ENCODE measurements at regions not wholly inside any gene's neighbourhood (a gene's known extent, or its start where the extent isn't known, plus 50 kb on each side); places are given as distances from the start of the nearest gene placed in this dataset.
"Not testable (repeated sequence)": the region's sequence is repeated elsewhere in the genome, so short reads cannot be mapped to it uniquely, and the experiment has no call there.

DNA sequence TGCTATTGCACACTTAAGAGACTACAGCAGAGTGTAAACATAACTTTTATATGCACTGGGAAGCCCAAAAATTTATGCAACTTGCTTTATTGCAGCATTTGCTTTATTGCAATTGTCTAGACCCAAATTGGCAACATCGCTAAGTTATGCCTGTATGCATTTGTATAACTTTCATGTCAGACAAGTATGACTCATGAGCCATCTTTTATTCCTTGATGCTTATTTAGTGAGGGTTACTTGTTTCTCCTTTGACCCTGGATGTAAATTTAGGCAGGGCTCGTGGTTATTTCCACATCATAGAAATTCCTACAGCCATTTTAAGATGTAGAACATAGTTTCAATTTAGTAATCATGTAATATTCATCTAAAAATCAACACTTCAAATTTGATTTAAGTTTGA is 130.3 kb upstream of the LY86 start:
- CTCF ChIA-PET, result no interaction called here
- Mint-ChIP-seq H3K27ac (no peak overlapping the region), H3K36me3 (no peaks in the 10 kb centered on the region), H3K9me3 (peaks cover 12% of the 10 kb centered on the region), H3K4me3 (no peak overlapping the region), H3K27me3 (ENCODE audit: low read depth) (peaks cover 4% of the 10 kb centered on the region; the same call in 1 of the 2 replicates), H3K4me1 (no peaks in the 10 kb centered on the region)
- DNase-seq (ENCODE audit: low spot score), result no peak
- POLR2A ChIA-PET, result no interaction called here
- no peak for ATAC-seq
- no peak for TF ChIP-seq FOXK1 (CRISPR knock-in tag; IDR thresholded peaks at IDR 0.05)

DNA sequence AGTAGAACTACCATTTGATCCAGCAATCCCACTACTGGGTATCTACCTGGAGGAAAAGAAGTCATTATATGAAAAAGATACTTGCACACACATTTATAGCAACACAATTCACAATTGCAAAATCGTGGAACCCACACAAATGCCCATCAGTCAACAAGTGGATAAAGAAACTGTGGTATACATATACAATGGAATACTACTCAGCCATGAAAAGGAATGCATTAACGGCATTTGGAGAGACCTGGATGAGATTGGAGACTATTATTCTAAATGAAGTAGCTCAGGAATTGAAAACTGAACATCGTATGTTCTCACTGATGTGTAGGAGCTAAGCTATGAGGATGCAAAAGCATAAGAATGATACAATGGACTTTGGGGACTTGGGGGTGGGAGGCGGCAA is 128.6 kb upstream of the LY86 start:
- not testable (repeated sequence) for H3K27me3 Mint-ChIP-seq (ENCODE audit: low read depth); DNase-seq (ENCODE audit: low spot score); H3K36me3 Mint-ChIP-seq; ATAC-seq; H3K4me1 Mint-ChIP-seq; H3K27ac Mint-ChIP-seq; H3K4me3 Mint-ChIP-seq
- CTCF ChIA-PET, result interaction anchor here (0.9 kb wide), 1 partner anchor 87 kb away, joined by 3 read pairs; no protein-coding TSS in a partner anchor
- POLR2A ChIA-PET, result interaction anchor here (0.8 kb wide), 1 partner anchor 1131 kb away, joined by 4 read pairs; no protein-coding TSS in a partner anchor
- H3K9me3 Mint-ChIP-seq, result peaks cover 18% of the 10 kb centered on the region

DNA sequence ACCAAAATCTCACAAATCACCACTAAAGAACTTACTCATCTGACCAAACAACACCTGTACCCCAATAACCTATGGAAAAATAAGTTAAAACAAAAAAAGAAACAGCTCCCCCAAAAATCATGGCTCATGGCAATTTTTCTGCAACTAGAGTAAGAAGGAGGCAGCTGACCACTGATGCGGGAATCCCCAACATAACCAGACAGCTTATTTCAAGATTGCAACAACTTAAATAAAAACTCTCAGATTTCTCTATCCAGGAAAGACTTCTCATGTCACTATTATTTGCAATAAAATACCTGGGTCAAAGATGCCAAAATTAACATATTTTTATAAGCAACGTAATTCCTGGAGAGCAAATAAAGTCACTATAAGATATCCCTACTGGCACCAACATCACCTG is 128.1 kb upstream of the LY86 start:
- ChIA-PET CTCF (no interaction called here), POLR2A (no interaction called here)
- TF ChIP-seq, protein P1, sequence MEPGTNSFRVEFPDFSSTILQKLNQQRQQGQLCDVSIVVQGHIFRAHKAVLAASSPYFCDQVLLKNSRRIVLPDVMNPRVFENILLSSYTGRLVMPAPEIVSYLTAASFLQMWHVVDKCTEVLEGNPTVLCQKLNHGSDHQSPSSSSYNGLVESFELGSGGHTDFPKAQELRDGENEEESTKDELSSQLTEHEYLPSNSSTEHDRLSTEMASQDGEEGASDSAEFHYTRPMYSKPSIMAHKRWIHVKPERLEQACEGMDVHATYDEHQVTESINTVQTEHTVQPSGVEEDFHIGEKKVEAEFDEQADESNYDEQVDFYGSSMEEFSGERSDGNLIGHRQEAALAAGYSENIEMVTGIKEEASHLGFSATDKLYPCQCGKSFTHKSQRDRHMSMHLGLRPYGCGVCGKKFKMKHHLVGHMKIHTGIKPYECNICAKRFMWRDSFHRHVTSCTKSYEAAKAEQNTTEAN (CRISPR knock-in tag; IDR thresholded peaks at IDR 0.05), result no peak
- no peak for TF ChIP-seq ETV6 (CRISPR knock-in tag; IDR thresholded peaks at IDR 0.05)
- TF ChIP-seq MYBL2 (CRISPR knock-in tag; IDR thresholded peaks at IDR 0.05), result no peak
- no peak for TF ChIP-seq OVOL2 (CRISPR knock-in tag; IDR thresholded peaks at IDR 0.05; ENCODE audit: borderline replicate concordance)
- TF ChIP-seq, protein P2, sequence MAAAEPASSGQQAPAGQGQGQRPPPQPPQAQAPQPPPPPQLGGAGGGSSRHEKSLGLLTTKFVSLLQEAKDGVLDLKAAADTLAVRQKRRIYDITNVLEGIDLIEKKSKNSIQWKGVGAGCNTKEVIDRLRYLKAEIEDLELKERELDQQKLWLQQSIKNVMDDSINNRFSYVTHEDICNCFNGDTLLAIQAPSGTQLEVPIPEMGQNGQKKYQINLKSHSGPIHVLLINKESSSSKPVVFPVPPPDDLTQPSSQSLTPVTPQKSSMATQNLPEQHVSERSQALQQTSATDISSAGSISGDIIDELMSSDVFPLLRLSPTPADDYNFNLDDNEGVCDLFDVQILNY (CRISPR knock-in tag; IDR thresholded peaks at IDR 0.05), result no peak
- TF ChIP-seq, protein P3, sequence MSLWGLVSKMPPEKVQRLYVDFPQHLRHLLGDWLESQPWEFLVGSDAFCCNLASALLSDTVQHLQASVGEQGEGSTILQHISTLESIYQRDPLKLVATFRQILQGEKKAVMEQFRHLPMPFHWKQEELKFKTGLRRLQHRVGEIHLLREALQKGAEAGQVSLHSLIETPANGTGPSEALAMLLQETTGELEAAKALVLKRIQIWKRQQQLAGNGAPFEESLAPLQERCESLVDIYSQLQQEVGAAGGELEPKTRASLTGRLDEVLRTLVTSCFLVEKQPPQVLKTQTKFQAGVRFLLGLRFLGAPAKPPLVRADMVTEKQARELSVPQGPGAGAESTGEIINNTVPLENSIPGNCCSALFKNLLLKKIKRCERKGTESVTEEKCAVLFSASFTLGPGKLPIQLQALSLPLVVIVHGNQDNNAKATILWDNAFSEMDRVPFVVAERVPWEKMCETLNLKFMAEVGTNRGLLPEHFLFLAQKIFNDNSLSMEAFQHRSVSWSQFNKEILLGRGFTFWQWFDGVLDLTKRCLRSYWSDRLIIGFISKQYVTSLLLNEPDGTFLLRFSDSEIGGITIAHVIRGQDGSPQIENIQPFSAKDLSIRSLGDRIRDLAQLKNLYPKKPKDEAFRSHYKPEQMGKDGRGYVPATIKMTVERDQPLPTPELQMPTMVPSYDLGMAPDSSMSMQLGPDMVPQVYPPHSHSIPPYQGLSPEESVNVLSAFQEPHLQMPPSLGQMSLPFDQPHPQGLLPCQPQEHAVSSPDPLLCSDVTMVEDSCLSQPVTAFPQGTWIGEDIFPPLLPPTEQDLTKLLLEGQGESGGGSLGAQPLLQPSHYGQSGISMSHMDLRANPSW (CRISPR knock-in tag; conservative IDR thresholded peaks at IDR 0.05; ENCODE audit: low read depth), result no peak
- TF ChIP-seq, protein P4, sequence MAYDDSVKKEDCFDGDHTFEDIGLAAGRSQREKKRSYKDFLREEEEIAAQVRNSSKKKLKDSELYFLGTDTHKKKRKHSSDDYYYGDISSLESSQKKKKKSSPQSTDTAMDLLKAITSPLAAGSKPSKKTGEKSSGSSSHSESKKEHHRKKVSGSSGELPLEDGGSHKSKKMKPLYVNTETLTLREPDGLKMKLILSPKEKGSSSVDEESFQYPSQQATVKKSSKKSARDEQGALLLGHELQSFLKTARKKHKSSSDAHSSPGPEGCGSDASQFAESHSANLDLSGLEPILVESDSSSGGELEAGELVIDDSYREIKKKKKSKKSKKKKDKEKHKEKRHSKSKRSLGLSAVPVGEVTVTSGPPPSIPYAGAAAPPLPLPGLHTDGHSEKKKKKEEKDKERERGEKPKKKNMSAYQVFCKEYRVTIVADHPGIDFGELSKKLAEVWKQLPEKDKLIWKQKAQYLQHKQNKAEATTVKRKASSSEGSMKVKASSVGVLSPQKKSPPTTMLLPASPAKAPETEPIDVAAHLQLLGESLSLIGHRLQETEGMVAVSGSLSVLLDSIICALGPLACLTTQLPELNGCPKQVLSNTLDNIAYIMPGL (CRISPR knock-in tag; IDR thresholded peaks at IDR 0.05), result no peak
- no peak for TF ChIP-seq ELF4 (CRISPR knock-in tag; IDR thresholded peaks at IDR 0.05; ENCODE audit: low read depth)
- TF ChIP-seq, protein P5, sequence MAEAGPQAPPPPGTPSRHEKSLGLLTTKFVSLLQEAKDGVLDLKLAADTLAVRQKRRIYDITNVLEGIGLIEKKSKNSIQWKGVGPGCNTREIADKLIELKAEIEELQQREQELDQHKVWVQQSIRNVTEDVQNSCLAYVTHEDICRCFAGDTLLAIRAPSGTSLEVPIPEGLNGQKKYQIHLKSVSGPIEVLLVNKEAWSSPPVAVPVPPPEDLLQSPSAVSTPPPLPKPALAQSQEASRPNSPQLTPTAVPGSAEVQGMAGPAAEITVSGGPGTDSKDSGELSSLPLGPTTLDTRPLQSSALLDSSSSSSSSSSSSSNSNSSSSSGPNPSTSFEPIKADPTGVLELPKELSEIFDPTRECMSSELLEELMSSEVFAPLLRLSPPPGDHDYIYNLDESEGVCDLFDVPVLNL (CRISPR knock-in tag; IDR thresholded peaks at IDR 0.05; ENCODE audit: borderline replicate concordance, low read depth), result no peak
- no peak for TF ChIP-seq NR2C2 (CRISPR knock-in tag; IDR thresholded peaks at IDR 0.05)
- TF ChIP-seq, protein P6, sequence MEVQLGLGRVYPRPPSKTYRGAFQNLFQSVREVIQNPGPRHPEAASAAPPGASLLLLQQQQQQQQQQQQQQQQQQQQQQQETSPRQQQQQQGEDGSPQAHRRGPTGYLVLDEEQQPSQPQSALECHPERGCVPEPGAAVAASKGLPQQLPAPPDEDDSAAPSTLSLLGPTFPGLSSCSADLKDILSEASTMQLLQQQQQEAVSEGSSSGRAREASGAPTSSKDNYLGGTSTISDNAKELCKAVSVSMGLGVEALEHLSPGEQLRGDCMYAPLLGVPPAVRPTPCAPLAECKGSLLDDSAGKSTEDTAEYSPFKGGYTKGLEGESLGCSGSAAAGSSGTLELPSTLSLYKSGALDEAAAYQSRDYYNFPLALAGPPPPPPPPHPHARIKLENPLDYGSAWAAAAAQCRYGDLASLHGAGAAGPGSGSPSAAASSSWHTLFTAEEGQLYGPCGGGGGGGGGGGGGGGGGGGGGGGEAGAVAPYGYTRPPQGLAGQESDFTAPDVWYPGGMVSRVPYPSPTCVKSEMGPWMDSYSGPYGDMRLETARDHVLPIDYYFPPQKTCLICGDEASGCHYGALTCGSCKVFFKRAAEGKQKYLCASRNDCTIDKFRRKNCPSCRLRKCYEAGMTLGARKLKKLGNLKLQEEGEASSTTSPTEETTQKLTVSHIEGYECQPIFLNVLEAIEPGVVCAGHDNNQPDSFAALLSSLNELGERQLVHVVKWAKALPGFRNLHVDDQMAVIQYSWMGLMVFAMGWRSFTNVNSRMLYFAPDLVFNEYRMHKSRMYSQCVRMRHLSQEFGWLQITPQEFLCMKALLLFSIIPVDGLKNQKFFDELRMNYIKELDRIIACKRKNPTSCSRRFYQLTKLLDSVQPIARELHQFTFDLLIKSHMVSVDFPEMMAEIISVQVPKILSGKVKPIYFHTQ (CRISPR knock-in tag; IDR thresholded peaks at IDR 0.05), result no peak
- DNase-seq (ENCODE audit: low spot score) (no peak), ATAC-seq (no peak)
- no peaks in the 10 kb centered on the region for H3K36me3 Mint-ChIP-seq
- H3K27me3 Mint-ChIP-seq (ENCODE audit: low read depth), result peaks cover 4% of the 10 kb centered on the region; the same call in 1 of the 2 replicates
- no peak overlapping the region for H3K4me3 Mint-ChIP-seq
- no peak overlapping the region for H3K27ac Mint-ChIP-seq
- H3K9me3 Mint-ChIP-seq, result peaks cover 18% of the 10 kb centered on the region
- no peaks in the 10 kb centered on the region for H3K4me1 Mint-ChIP-seq
